ENCODE measurements at regions not wholly inside any gene's neighbourhood (a gene's known extent, or its start where the extent isn't known, plus 50 kb on each side); places are given as distances from the start of the nearest gene placed in this dataset.

GRCh38 chr2:76188334-76189008, 477.8 kb upstream of the GCFC2 start:
- no peak for TF ChIP-seq ZNF274 (IDR thresholded peaks at IDR 0.05; ENCODE audit: low read depth, low read length)
- no peak for TF ChIP-seq YY1 (IDR thresholded peaks at IDR 0.05; ENCODE audit: insufficient read depth, insufficient read length)

Data from NT2/D1 (cell line).